H4 (cell line): ENCODE measurements at regions not wholly inside any gene's neighbourhood (a gene's known extent, or its start where the extent isn't known, plus 50 kb on each side); places are given as distances from the start of the nearest gene placed in this dataset.
"Not testable (repeated sequence)": the region's sequence is repeated elsewhere in the genome, so short reads cannot be mapped to it uniquely, and the experiment has no call there.

ENCODE experiments used
- DNase-seq: peaks from one replicate; pipeline ENCODE4 v3.0.0-alpha.2; 2015; ENCODE audit warnings: low spot score

- no peak for DNase-seq
Measured at GRCh38 chr12:114863911-114864310, 179.9 kb upstream of the TBX3 start.

- no peak for DNase-seq
Measured at GRCh38 chr12:114860969-114861368, 177.0 kb upstream of the TBX3 start.

- no peak for DNase-seq
Measured at GRCh38 chr12:114858388-114859146, 174.6 kb upstream of the TBX3 start.

GRCh38 chr12:114855678-114856077, 171.7 kb upstream of the TBX3 start:
- DNase-seq, result no peak

GRCh38 chr12:114852976-114853529, 169.1 kb upstream of the TBX3 start:
- no peak for DNase-seq

GRCh38 chr12:114851981-114852380, 168.0 kb upstream of the TBX3 start:
- no peak for DNase-seq

- DNase-seq, result no peak
Measured at GRCh38 chr12:114850661-114851275, 166.8 kb upstream of the TBX3 start.

- DNase-seq, result peak; percentile 24
Measured at GRCh38 chr12:114848666-114849065, 164.7 kb upstream of the TBX3 start.

- no peak for DNase-seq
Measured at GRCh38 chr12:114847441-114848035, 163.6 kb upstream of the TBX3 start.

GRCh38 chr12:114846771-114847170, 162.8 kb upstream of the TBX3 start:
- DNase-seq, result no peak

- no peak for DNase-seq
Measured at GRCh38 chr12:114841557-114842251, 157.7 kb upstream of the TBX3 start.

GRCh38 chr12:114838480-114838879, 154.5 kb upstream of the TBX3 start:
- DNase-seq, result no peak

GRCh38 chr12:114836609-114837008, 152.6 kb upstream of the TBX3 start:
- no peak for DNase-seq

- peak; percentile 31 for DNase-seq
Measured at GRCh38 chr12:114835031-114835430, 151.1 kb upstream of the TBX3 start.

GRCh38 chr12:114834621-114835020, 150.6 kb upstream of the TBX3 start:
- DNase-seq, result peak; percentile 67

GRCh38 chr12:114829833-114830232, 145.9 kb upstream of the TBX3 start:
- no peak for DNase-seq

- DNase-seq, result not testable (repeated sequence)
Measured at GRCh38 chr12:114829244-114829643, 145.3 kb upstream of the TBX3 start.

- DNase-seq, result no peak
Measured at GRCh38 chr12:114827461-114827860, 143.5 kb upstream of the TBX3 start.

- no peak for DNase-seq
Measured at GRCh38 chr12:114826244-114826643, 142.3 kb upstream of the TBX3 start.

- DNase-seq, result no peak
Measured at GRCh38 chr12:114823724-114824123, 139.7 kb upstream of the TBX3 start.

- DNase-seq, result no peak
Measured at GRCh38 chr12:114821570-114821969, 137.6 kb upstream of the TBX3 start.

GRCh38 chr12:114820796-114821195, 136.8 kb upstream of the TBX3 start:
- DNase-seq, result no peak
